PC-9 (cell line): ENCODE measurements at regions not wholly inside any gene's neighbourhood (a gene's known extent, or its start where the extent isn't known, plus 50 kb on each side); places are given as distances from the start of the nearest gene placed in this dataset.

ENCODE experiments used
- BruUV-seq: library from RNA; stranded (reverse); fragments of 400-500 nt; replicated peaks from 2 replicates; lab custom pipeline; 2021; lab: Mats Ljungman, UMichigan
- CTCF ChIA-PET: fragments of 300-600 bp; sonication (Branson Sonifier 250); formaldehyde crosslinking; loops from one replicate; lab custom pipeline; 2022; ENCODE audit warnings: antibody characterized with exemption; lab: Charles Lee
- POLR2A ChIA-PET: fragments of 300-600 bp; sonication (Branson Sonifier 250); formaldehyde crosslinking; loops from one replicate; lab custom pipeline; 2022; ENCODE audit warnings: antibody characterized with exemption; ENCODE audit not compliant: unreplicated experiment; lab: Charles Lee
- DNase-seq, 2 experiments: peaks; one replicate each; pipeline versions ENCODE4 v3.0.0 to v3.0.0-alpha.2; 2015 to 2022; ENCODE audit warnings: mixed read lengths in 1 of 2
- H2AFZ ChIP-seq: fragments of 200-600 bp; sonication (generic); 2 replicates; pipeline ENCODE4 v1.8.1; 2017; ENCODE audit warnings: antibody characterized with exemption
- H3F3A ChIP-seq: fragments of 200-600 bp; sonication (generic); 2 replicates; pipeline ENCODE4 v1.8.1; 2017; ENCODE audit warnings: antibody characterized with exemption, mild to moderate bottlenecking, low read depth; ENCODE audit not compliant: insufficient read depth
- H3K27ac ChIP-seq: fragments of 200-600 bp; sonication (generic); 2 replicates; pipeline ENCODE4 v1.6.1; 2016; ENCODE audit warnings: mixed run types
- H3K27me3 ChIP-seq: fragments of 200-600 bp; sonication (generic); 2 replicates; pipeline ENCODE4 v1.6.1; 2016; ENCODE audit warnings: low read depth, mixed run types; ENCODE audit not compliant: insufficient read depth
- H3K36me3 ChIP-seq: fragments of 200-600 bp; sonication (generic); 2 replicates; pipeline ENCODE4 v1.6.1; 2016; ENCODE audit warnings: low read depth, mixed run types
- H3K4me1 ChIP-seq: fragments of 200-600 bp; sonication (generic); replicated peaks from 2 replicates; pipeline ENCODE4 v1.6.1; 2016; ENCODE audit warnings: mixed run types; ENCODE audit not compliant: insufficient read depth
- H3K4me2 ChIP-seq: fragments of 200-600 bp; sonication (generic); 2 replicates; pipeline ENCODE4 v1.6.1; 2017; ENCODE audit warnings: mixed run types
- H3K4me3 ChIP-seq: fragments of 200-600 bp; sonication (generic); 2 replicates; pipeline ENCODE4 v1.6.1; 2016; ENCODE audit warnings: mixed run types
- H3K79me2 ChIP-seq: fragments of 200-600 bp; sonication (generic); 2 replicates; pipeline ENCODE4 v1.6.1; 2017; ENCODE audit warnings: low read depth, mixed run types
- H3K9me2 ChIP-seq: fragments of 200-600 bp; sonication (generic); 2 replicates; pipeline ENCODE4 v1.8.1; 2017; ENCODE audit warnings: mild to moderate bottlenecking; ENCODE audit not compliant: insufficient read depth
- H3K9me3 ChIP-seq: fragments of 200-600 bp; sonication (generic); 2 replicates; pipeline ENCODE4 v1.8.1; 2016; ENCODE audit warnings: low read depth; ENCODE audit not compliant: insufficient read depth
- H4K20me1 ChIP-seq: fragments of 200-600 bp; sonication (generic); 2 replicates; pipeline ENCODE4 v1.8.1; 2017; ENCODE audit not compliant: insufficient read depth
- CTCF ChIP-seq: fragments of 200-600 bp; sonication (generic); conservative IDR thresholded peaks from 2 replicates; pipeline ENCODE4 v1.6.1; 2017; ENCODE audit warnings: mixed run types, antibody characterized with exemption, mild to moderate bottlenecking, moderate library complexity
- EZH2 ChIP-seq: fragments of 200-600 bp; sonication (generic); IDR thresholded peaks from 2 replicates; pipeline ENCODE4 v1.8.0; 2017; ENCODE audit warnings: antibody characterized with exemption, low read depth
- intact Hi-C: fragments of 100-400 bp; cut with micrococcal nuclease; formaldehyde crosslinking; loops from one replicate; pipeline ENCODE4 v1.10.0; 2022; ENCODE audit not compliant: unreplicated experiment

GRCh38 chr4:75344915-75345314 lies 169.3 kb downstream of the RCHY1 start:
- no peak for TF ChIP-seq EZH2
- TF ChIP-seq CTCF = no peak
- ChIA-PET CTCF (no interaction called here), POLR2A (no interaction called here)
- H3K4me2 ChIP-seq = no peak overlapping the region
- no peaks in the 10 kb centered on the region for H3F3A ChIP-seq
- H3K27ac ChIP-seq = no peak overlapping the region
- no peak overlapping the region for H3K4me3 ChIP-seq
- no peak for DNase-seq
- H3K9me2 ChIP-seq = no peaks in the 10 kb centered on the region
- no peaks in the 10 kb centered on the region for H4K20me1 ChIP-seq
- H2AFZ ChIP-seq = no peak overlapping the region
- intact Hi-C loops = no loop called here
- BruUV-seq = no TSS peak
- H3K4me1 ChIP-seq = no peaks in the 10 kb centered on the region
- no peaks in the 10 kb centered on the region for H3K9me3 ChIP-seq
- no peaks in the 10 kb centered on the region for H3K79me2 ChIP-seq
- H3K36me3 ChIP-seq = no peaks in the 10 kb centered on the region
- H3K27me3 ChIP-seq = no peaks in the 10 kb centered on the region; the same call in 1 of the 2 replicates

- H3K27ac ChIP-seq = no peak overlapping the region
- H3K9me2 ChIP-seq = no peaks in the 10 kb centered on the region
- POLR2A ChIA-PET = no interaction called here
Observed at GRCh38 chr4:75343333-75343732, 170.9 kb downstream of the RCHY1 start.

GRCh38 chr4:75340561-75340960 lies 173.6 kb downstream of the RCHY1 start:
- H2AFZ ChIP-seq = no peak overlapping the region
- no peaks in the 10 kb centered on the region for H3K36me3 ChIP-seq
- DNase-seq = no peak
- ChIA-PET POLR2A (no interaction called here), CTCF (no interaction called here)
- TF ChIP-seq CTCF = no peak
- no peak for TF ChIP-seq EZH2
- no peaks in the 10 kb centered on the region for H3K4me1 ChIP-seq
- H3K27me3 ChIP-seq = no peaks in the 10 kb centered on the region; the same call in 1 of the 2 replicates
- intact Hi-C loops = no loop called here
- no peaks in the 10 kb centered on the region for H3K9me2 ChIP-seq
- no peaks in the 10 kb centered on the region for H3K9me3 ChIP-seq
- H3K4me3 ChIP-seq = no peak overlapping the region
- H3K27ac ChIP-seq = no peak overlapping the region
- H3K4me2 ChIP-seq = no peak overlapping the region
- H3K79me2 ChIP-seq = no peaks in the 10 kb centered on the region
- no peaks in the 10 kb centered on the region for H4K20me1 ChIP-seq
- H3F3A ChIP-seq = no peaks in the 10 kb centered on the region
- no TSS peak for BruUV-seq

More at GRCh38 chr4:75343333-75343732, 170.9 kb downstream of the RCHY1 start:
- Histone ChIP-seq H2AFZ (no peak overlapping the region), H4K20me1 (no peaks in the 10 kb centered on the region), H3K36me3 (no peaks in the 10 kb centered on the region), H3K4me3 (no peak overlapping the region), H3K9me3 (no peaks in the 10 kb centered on the region), H3K4me1 (no peaks in the 10 kb centered on the region), H3K4me2 (no peak overlapping the region), H3K79me2 (no peaks in the 10 kb centered on the region), H3K27me3 (no peaks in the 10 kb centered on the region; the same call in 1 of the 2 replicates), H3F3A (no peaks in the 10 kb centered on the region)
- CTCF ChIA-PET = no interaction called here
- TF ChIP-seq CTCF = no peak
- no peak for TF ChIP-seq EZH2
- no TSS peak for BruUV-seq
- intact Hi-C loops = no loop called here
- DNase-seq = no peak
